OCI-LY1 (cell line): ENCODE measurements at regions not wholly inside any gene's neighbourhood (a gene's known extent, or its start where the extent isn't known, plus 50 kb on each side); places are given as distances from the start of the nearest gene placed in this dataset.
A peak's percentile ranks its signal among the peaks of the same experiment; 100 is the strongest.

Source experiments
- H2AFZ ChIP-seq: fragments of 200-600 bp; sonication (generic), shearing (Covaris generic); 2 replicates; pipeline ENCODE4 v1.6.0; 2014; ENCODE audit warnings: antibody characterized with exemption, mild to moderate bottlenecking, low read length
- H3F3A ChIP-seq: fragments of 200-600 bp; sonication (generic), shearing (Covaris generic); 2 replicates; pipeline ENCODE4 v1.6.0; 2014; ENCODE audit warnings: mild to moderate bottlenecking, antibody characterized with exemption, low read length, moderate library complexity; ENCODE audit not compliant: insufficient read depth
- H3K27ac ChIP-seq: fragments of 200-600 bp; sonication (generic); 2 replicates; pipeline ENCODE4 v1.5.1; 2014; ENCODE audit warnings: low read length, mixed run types, mild to moderate bottlenecking, low read depth; ENCODE audit not compliant: poor library complexity, severe bottlenecking
- H3K27me3 ChIP-seq: fragments of 200-600 bp; sonication (generic); 2 replicates; pipeline ENCODE4 v1.6.0; 2014; ENCODE audit warnings: antibody characterized with exemption, mild to moderate bottlenecking, low read length, moderate library complexity; ENCODE audit not compliant: insufficient read depth
- H3K36me3 ChIP-seq: fragments of 200-600 bp; sonication (generic); 2 replicates; pipeline ENCODE4 v1.6.1; 2014; ENCODE audit warnings: mild to moderate bottlenecking, antibody characterized with exemption, low read length, moderate library complexity, mixed read lengths; ENCODE audit not compliant: insufficient read depth
- H3K4me1 ChIP-seq: fragments of 200-600 bp; sonication (generic); 2 replicates; pipeline ENCODE4 v1.5.1; 2014; ENCODE audit warnings: mild to moderate bottlenecking, low read length, moderate library complexity; ENCODE audit not compliant: insufficient read depth, severe bottlenecking
- H3K4me2 ChIP-seq: fragments of 200-600 bp; sonication (generic), shearing (Covaris generic); 2 replicates; pipeline ENCODE4 v1.6.1; 2014; ENCODE audit warnings: low read length
- H3K4me3 ChIP-seq: fragments of 200-600 bp; sonication (generic); 2 replicates; pipeline ENCODE4 v1.5.1; 2014; ENCODE audit warnings: low read length, low read depth, mild to moderate bottlenecking, mixed read lengths; ENCODE audit not compliant: poor library complexity, severe bottlenecking
- H3K79me2 ChIP-seq: fragments of 200-600 bp; shearing (Covaris generic); 2 replicates; pipeline ENCODE4 v1.6.1; 2016; ENCODE audit warnings: mixed run types, low read length, mixed read lengths; ENCODE audit not compliant: insufficient read depth
- H3K9ac ChIP-seq: fragments of 200-600 bp; sonication (generic), shearing (Covaris generic); 2 replicates; pipeline ENCODE4 v1.6.1; 2014; ENCODE audit warnings: mild to moderate bottlenecking, low read length, mixed read lengths
- H3K9me2 ChIP-seq: fragments of 200-600 bp; sonication (generic), shearing (Covaris generic); 2 replicates; pipeline ENCODE4 v1.6.1; 2014; ENCODE audit warnings: low read depth, mild to moderate bottlenecking, low read length, mixed read lengths
- H3K9me3 ChIP-seq: fragments of 200-600 bp; shearing (Covaris generic); 2 replicates; pipeline ENCODE4 v1.6.1; 2014; ENCODE audit warnings: low read length, mixed read lengths
- H4K20me1 ChIP-seq: fragments of 200-600 bp; sonication (generic), shearing (Covaris generic); 2 replicates; pipeline ENCODE4 v1.6.0; 2016; ENCODE audit warnings: mild to moderate bottlenecking, low read length; ENCODE audit not compliant: insufficient read depth
- EZH2 ChIP-seq: fragments of 200-600 bp; sonication (generic), shearing (Covaris generic); IDR thresholded peaks from 2 replicates; pipeline ENCODE4 v1.8.0; 2017; ENCODE audit warnings: borderline replicate concordance, mixed run types, mild to moderate bottlenecking, antibody characterized with exemption, low read length, moderate library complexity, mixed read lengths
- TF ChIP-seq, protein P1 (sequence below): fragments of 200-600 bp; sonication (generic), shearing (Covaris generic); IDR thresholded peaks from 2 replicates; pipeline ENCODE4 v1.5.1; 2017; ENCODE audit warnings: mild to moderate bottlenecking, antibody characterized with exemption, low read length, moderate library complexity, mixed read lengths

DNA sequence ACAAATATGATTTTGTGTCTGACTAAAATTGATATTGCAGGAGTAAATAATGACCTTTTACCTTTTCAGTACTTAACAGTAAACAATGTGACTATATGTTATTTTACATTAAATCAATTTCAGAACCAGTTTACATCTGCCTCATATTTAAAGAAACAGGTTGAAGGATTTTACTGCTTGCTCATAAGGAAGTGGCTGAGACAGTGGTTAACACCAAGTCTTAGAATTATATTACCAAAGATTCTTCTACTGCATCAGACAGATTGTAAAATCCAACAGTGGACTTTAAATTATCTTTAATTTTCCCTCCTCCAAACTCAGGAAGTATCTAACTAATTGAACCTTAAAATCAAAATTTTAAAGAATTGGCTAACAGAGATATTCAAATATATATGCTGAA is 1929.9 kb downstream of the PCDH9 start:
- peaks cover 17% of the 10 kb centered on the region for H3K4me1 ChIP-seq
- no peak overlapping the region for H3K4me2 ChIP-seq
- H3K9me2 ChIP-seq, result no peaks in the 10 kb centered on the region
- H3K9ac ChIP-seq, result no peak overlapping the region
- 0 out of 2 replicates have a peak, but pooled peaks cover 3% of the 10 kb centered on the region for H3K9me3 ChIP-seq
- TF ChIP-seq EZH2, result no peak
- TF ChIP-seq, protein P1, sequence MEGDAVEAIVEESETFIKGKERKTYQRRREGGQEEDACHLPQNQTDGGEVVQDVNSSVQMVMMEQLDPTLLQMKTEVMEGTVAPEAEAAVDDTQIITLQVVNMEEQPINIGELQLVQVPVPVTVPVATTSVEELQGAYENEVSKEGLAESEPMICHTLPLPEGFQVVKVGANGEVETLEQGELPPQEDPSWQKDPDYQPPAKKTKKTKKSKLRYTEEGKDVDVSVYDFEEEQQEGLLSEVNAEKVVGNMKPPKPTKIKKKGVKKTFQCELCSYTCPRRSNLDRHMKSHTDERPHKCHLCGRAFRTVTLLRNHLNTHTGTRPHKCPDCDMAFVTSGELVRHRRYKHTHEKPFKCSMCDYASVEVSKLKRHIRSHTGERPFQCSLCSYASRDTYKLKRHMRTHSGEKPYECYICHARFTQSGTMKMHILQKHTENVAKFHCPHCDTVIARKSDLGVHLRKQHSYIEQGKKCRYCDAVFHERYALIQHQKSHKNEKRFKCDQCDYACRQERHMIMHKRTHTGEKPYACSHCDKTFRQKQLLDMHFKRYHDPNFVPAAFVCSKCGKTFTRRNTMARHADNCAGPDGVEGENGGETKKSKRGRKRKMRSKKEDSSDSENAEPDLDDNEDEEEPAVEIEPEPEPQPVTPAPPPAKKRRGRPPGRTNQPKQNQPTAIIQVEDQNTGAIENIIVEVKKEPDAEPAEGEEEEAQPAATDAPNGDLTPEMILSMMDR, result no peak
- no peak overlapping the region for H3K4me3 ChIP-seq
- no peaks in the 10 kb centered on the region for H3K36me3 ChIP-seq
- no peaks in the 10 kb centered on the region for H3K79me2 ChIP-seq
- H4K20me1 ChIP-seq, result no peaks in the 10 kb centered on the region
- no peak overlapping the region for H2AFZ ChIP-seq
- no peaks in the 10 kb centered on the region; the same call in 1 of the 2 replicates for H3F3A ChIP-seq
- no peaks in the 10 kb centered on the region for H3K27me3 ChIP-seq
- H3K27ac ChIP-seq, result no peak overlapping the region

GRCh38 chr13:65293530-65294198 is 1936.5 kb downstream of the PCDH9 start:
- Histone ChIP-seq H3K4me1 (peaks cover 5% of the 10 kb centered on the region), H3K79me2 (no peaks in the 10 kb centered on the region), H3K36me3 (no peaks in the 10 kb centered on the region), H3K27me3 (no peaks in the 10 kb centered on the region), H3K9me2 (no peaks in the 10 kb centered on the region), H3K9me3 (0 out of 2 replicates have a peak, but pooled peaks cover 3% of the 10 kb centered on the region), H3K4me3 (no peak overlapping the region), H2AFZ (peak overlapping the region; percentile 78), H3F3A (no peaks in the 10 kb centered on the region; the same call in 1 of the 2 replicates), H4K20me1 (no peaks in the 10 kb centered on the region), H3K27ac (no peak overlapping the region), H3K4me2 (no peak overlapping the region), H3K9ac (no peak overlapping the region)
- TF ChIP-seq EZH2, result no peak
- TF ChIP-seq, protein P1, result no peak

GRCh38 chr13:65292488-65292901 is 1937.6 kb downstream of the PCDH9 start:
- Histone ChIP-seq H3K4me2 (no peak overlapping the region), H2AFZ (no peak overlapping the region; the same call in 1 of the 2 replicates), H4K20me1 (no peaks in the 10 kb centered on the region), H3K9me2 (no peaks in the 10 kb centered on the region), H3K79me2 (no peaks in the 10 kb centered on the region), H3K9ac (no peak overlapping the region), H3K27me3 (no peaks in the 10 kb centered on the region), H3K4me3 (no peak overlapping the region), H3F3A (no peaks in the 10 kb centered on the region; the same call in 1 of the 2 replicates), H3K4me1 (peaks cover 5% of the 10 kb centered on the region), H3K27ac (no peak overlapping the region), H3K9me3 (no peaks in the 10 kb centered on the region), H3K36me3 (no peaks in the 10 kb centered on the region)
- TF ChIP-seq, protein P1, result no peak
- TF ChIP-seq EZH2, result no peak
